Adrenal gland (tissue), 5 donors: ENCODE measurements at regions not wholly inside any gene's neighbourhood (a gene's known extent, or its start where the extent isn't known, plus 50 kb on each side); places are given as distances from the start of the nearest gene placed in this dataset.

Source experiments
- POLR2A ChIP-seq, 2 donors: fragments of 450-650 bp; IDR thresholded peaks; one replicate each; pipeline ENCODE4 v1.6.1; 2017; ENCODE audit warnings: antibody characterized with exemption in 2 of 2, mild to moderate bottlenecking in 2 of 2, moderate library complexity in 1 of 2
- TF ChIP-seq, protein P1 (sequence below), 6 experiments: fragments of 450-650 bp in 4 of 6; fragments of 200-600 bp in 2 of 6; sonication (generic) in 1 of 6; IDR thresholded peaks; 1 replicate in 5 of 6; 2 replicates in 1 of 6; pipeline versions ENCODE4 v1.5.1 to v1.8.0; 2016 to 2021; ENCODE audit warnings: antibody characterized with exemption in 6 of 6, mild to moderate bottlenecking in 2 of 6, moderate library complexity in 1 of 6
- donor health status: DM: no; HTN: no; CAD: no.

DNA sequence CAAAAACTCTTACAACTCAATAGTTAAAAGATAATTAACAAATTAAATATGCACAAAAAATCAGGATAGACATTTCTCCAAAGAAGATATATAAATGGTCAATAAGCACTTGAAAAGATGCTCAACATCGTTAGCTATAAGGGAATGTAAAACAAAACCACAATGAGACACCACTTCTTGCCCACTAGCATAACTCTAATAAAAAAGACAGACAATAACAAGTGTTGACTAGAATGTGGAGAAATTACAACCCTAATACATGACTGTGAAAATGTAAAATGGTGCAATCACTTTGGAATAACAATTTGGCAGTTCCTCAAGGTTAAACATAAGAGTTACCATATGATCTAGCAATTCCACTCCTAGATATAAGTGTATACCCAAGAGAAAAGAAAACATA lies 74.3 kb upstream of the PCGF5 start:
- TF ChIP-seq, protein P1, sequence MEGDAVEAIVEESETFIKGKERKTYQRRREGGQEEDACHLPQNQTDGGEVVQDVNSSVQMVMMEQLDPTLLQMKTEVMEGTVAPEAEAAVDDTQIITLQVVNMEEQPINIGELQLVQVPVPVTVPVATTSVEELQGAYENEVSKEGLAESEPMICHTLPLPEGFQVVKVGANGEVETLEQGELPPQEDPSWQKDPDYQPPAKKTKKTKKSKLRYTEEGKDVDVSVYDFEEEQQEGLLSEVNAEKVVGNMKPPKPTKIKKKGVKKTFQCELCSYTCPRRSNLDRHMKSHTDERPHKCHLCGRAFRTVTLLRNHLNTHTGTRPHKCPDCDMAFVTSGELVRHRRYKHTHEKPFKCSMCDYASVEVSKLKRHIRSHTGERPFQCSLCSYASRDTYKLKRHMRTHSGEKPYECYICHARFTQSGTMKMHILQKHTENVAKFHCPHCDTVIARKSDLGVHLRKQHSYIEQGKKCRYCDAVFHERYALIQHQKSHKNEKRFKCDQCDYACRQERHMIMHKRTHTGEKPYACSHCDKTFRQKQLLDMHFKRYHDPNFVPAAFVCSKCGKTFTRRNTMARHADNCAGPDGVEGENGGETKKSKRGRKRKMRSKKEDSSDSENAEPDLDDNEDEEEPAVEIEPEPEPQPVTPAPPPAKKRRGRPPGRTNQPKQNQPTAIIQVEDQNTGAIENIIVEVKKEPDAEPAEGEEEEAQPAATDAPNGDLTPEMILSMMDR (IDR thresholded peaks at IDR 0.05), result no peak
- TF ChIP-seq POLR2A (IDR thresholded peaks at IDR 0.05), result no peak
